Stimulated activated naive B cell treated with anti-CD40 and anti-IgM and Interleukin-4, amounts not matched to agents 10 μg/mL and 1 μg/mL and 100 μg/mL, for 72 hours (primary cell): ENCODE measurements at regions not wholly inside any gene's neighbourhood (a gene's known extent, or its start where the extent isn't known, plus 50 kb on each side); places are given as distances from the start of the nearest gene placed in this dataset.
"Not testable (repeated sequence)": the region's sequence is repeated elsewhere in the genome, so short reads cannot be mapped to it uniquely, and the experiment has no call there.

Experiments
- ATAC-seq, 2 donors: fragments of 150-1000 bp; cut with Tn5 transposase; replicated peaks; 2 replicates each; pipeline ENCODE4 v1.10.0; 2021; ENCODE audit warnings: moderate library complexity in 1 of 2
- DNase-seq: peaks from one replicate; pipeline ENCODE4 v3.0.0; 2021
- H3K27ac Mint-ChIP-seq: one replicate; pipeline ENCODE4 v1.8.0; 2022; ENCODE audit warnings: mild to moderate bottlenecking, mixed read lengths
- H3K27me3 Mint-ChIP-seq, 2 donors: one replicate each; pipeline ENCODE4 v1.8.0; 2022; ENCODE audit warnings: mixed read lengths in 2 of 2
- H3K36me3 Mint-ChIP-seq, 2 donors: one replicate each; pipeline ENCODE4 v1.8.0; 2022; ENCODE audit warnings: mixed read lengths in 2 of 2, mild to moderate bottlenecking in 1 of 2
- H3K4me1 Mint-ChIP-seq, 2 donors: one replicate each; pipeline ENCODE4 v1.8.0; 2022; ENCODE audit warnings: mixed read lengths in 2 of 2, mild to moderate bottlenecking in 1 of 2
- H3K4me3 Mint-ChIP-seq, 2 donors: one replicate each; pipeline ENCODE4 v1.8.0; 2022; ENCODE audit warnings: mild to moderate bottlenecking in 2 of 2, mixed read lengths in 2 of 2, moderate library complexity in 1 of 2
- H3K9me3 Mint-ChIP-seq, 2 donors: one replicate each; pipeline ENCODE4 v1.8.0; 2022; ENCODE audit warnings: mixed read lengths in 2 of 2, mild to moderate bottlenecking in 1 of 2

DNA sequence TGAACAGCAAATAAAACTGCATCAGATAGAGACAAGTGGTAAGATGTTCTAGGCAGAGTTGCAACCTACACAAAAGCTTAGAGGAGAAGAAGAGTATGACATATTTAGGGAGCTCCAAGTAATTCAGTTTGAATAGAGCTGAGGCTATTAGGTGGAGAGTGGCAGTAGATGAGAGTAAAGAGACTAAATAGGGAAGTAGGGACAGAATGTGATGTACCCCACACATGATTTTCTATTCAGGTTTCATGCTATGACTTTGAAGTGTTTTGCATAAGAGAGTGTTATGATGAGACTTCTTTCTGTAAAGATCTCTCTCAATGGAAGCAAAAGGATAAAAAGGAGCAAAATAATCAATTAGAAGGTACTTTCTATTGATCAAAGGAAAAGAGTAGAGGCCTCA is 206.8 kb upstream of the ERBB4 start:
- Mint-ChIP-seq H3K4me3 (no peak overlapping the region), H3K27me3 (peaks cover 0 to 8% of the 10 kb centered on the region in 2 donors), H3K4me1 (no peaks in the 10 kb centered on the region), H3K27ac (no peak overlapping the region), H3K9me3 (no peaks in the 10 kb centered on the region), H3K36me3 (no peaks in the 10 kb centered on the region)
- DNase-seq (no peak), ATAC-seq (peak; percentile 50 to 67)

DNA sequence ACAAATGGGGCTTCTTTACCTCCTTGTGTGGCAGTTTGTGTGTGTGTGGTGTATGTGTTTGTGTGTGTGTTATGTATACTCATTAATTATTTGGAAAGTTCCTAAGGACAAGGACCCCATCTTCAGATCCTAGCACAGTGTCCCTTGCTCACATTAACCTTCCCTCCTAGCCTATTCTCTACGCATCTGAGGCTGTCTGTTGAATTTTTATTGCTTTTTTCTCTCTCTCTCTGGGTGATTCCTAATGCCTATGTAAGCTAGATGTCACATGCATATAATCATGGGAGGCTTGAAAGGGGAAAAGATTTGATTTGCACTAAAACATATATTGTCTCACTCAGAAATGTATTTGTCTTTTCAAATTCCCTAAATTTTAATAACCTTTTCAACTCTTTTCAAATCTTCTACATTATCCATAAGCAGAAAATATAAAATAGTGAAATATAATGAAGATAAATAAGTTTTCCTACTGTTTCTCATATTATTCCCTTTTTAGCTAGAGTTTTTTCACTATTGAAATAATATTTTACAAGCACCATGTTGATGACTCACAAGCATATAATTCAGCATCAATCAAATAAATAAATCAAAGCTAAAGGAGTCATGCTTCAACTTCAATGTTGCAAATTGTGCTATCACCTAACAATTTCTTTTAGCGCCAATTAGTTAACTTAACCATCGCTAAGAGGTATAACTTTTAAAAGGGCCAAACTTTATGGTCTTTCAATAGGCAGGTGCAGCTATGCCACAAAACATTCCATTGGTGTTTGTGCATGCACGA is 199.0 kb upstream of the ERBB4 start:
- DNase-seq, result no peak
- H3K27ac Mint-ChIP-seq, result no peak overlapping the region
- H3K4me3 Mint-ChIP-seq, result no peak overlapping the region
- H3K4me1 Mint-ChIP-seq, result no peaks in the 10 kb centered on the region
- H3K9me3 Mint-ChIP-seq, result no peaks in the 10 kb centered on the region
- ATAC-seq, result no peak
- no peaks in the 10 kb centered on the region for H3K36me3 Mint-ChIP-seq
- H3K27me3 Mint-ChIP-seq, result no peaks in the 10 kb centered on the region

DNA sequence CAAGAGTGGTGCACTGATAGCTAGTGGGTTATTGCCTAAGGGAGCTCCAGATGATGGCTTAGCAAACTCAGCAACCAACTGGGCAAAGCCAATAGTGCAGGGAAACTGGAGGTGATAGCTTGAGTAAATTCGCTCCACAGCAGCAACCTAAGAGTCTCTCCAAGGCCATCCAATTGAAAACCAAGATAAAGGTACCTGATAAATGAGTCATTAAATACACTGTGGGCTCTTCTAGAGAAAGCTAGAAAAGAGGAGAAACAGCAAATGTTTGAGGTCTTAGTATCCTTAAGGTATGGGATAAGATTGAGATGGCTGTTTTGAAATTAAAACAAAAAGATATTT is 197.8 kb upstream of the ERBB4 start:
- no peaks in the 10 kb centered on the region for H3K27me3 Mint-ChIP-seq
- no peak for DNase-seq
- H3K4me3 Mint-ChIP-seq, result no peak overlapping the region
- no peaks in the 10 kb centered on the region for H3K9me3 Mint-ChIP-seq
- no peak overlapping the region for H3K27ac Mint-ChIP-seq
- H3K36me3 Mint-ChIP-seq, result no peaks in the 10 kb centered on the region
- ATAC-seq, result no peak
- no peaks in the 10 kb centered on the region for H3K4me1 Mint-ChIP-seq

DNA sequence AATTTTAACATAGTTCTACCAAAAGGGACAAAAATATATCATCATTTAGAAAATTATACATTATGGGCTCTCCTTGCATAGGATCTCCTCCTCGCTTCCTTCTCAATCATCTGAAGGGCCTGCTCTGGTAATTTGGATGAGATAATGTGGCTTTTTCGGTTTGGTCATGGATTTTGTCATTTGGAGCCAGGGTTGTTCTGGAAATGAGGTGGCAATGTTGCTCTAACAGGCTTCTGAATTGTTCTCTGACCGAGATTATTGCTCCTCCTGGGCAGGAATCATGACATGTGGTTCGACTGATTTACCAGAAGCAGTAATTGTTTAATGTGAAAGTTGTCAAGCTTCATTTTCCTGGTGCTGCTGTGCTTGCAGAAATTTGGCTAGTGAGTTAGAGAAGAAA is 194.7 kb upstream of the ERBB4 start:
- Mint-ChIP-seq H3K27me3 (no peaks in the 10 kb centered on the region), H3K36me3 (no peaks in the 10 kb centered on the region), H3K27ac (no peak overlapping the region), H3K4me3 (no peak overlapping the region), H3K4me1 (peaks cover 1 to 5% of the 10 kb centered on the region in 2 donors), H3K9me3 (no peaks in the 10 kb centered on the region)
- DNase-seq (no peak), ATAC-seq (no peak)

DNA sequence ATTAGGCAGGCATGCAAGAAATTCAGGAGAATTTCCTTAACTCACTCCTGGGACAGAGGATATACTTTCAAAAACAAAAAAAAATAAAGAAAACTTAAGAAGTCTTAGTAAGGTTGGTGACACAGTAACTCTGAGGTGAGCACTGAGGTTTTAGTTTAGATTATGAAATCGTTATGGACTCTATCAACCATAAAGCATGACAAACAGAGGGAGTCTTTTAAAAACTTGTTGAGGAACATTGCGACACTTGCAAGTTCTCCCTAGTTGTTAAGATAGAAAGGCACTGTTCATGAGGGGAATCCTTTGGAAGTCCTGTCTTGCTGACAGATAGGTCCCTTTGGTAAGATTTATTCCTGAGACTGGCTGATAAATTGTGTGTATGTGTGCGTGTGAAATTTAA is 194.3 kb upstream of the ERBB4 start:
- DNase-seq (no peak), ATAC-seq (no peak)
- no peaks in the 10 kb centered on the region for H3K36me3 Mint-ChIP-seq
- H3K27ac Mint-ChIP-seq, result no peak overlapping the region
- H3K9me3 Mint-ChIP-seq, result no peaks in the 10 kb centered on the region
- H3K4me3 Mint-ChIP-seq, result no peak overlapping the region
- H3K27me3 Mint-ChIP-seq, result no peaks in the 10 kb centered on the region
- peaks cover 1 to 5% of the 10 kb centered on the region in 2 donors for H3K4me1 Mint-ChIP-seq

DNA sequence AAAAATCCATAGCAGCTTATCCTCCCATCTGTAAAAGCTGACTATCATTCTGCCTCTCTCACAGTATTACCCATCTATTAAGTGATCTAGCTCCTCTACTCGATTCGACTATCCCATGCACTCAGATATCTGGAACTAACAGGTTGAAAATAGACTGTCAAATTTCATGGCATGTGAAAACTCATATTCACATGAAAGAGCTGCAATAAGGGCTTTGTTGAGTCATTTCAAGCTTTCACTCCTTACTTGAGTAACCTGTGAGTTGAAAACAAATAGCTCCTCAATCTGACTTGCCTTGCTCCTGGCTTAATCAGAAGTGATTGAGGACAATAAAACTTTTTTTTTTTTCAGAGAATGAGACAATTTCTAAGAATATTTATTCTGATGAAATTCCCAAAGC is 192.4 kb upstream of the ERBB4 start:
- Mint-ChIP-seq H3K27ac (no peak overlapping the region), H3K9me3 (no peaks in the 10 kb centered on the region), H3K4me3 (no peak overlapping the region), H3K27me3 (peaks cover 0 to 6% of the 10 kb centered on the region in 2 donors), H3K36me3 (no peaks in the 10 kb centered on the region), H3K4me1 (peaks cover 1 to 5% of the 10 kb centered on the region in 2 donors)
- DNase-seq, result no peak
- ATAC-seq, result peak; percentile 59

DNA sequence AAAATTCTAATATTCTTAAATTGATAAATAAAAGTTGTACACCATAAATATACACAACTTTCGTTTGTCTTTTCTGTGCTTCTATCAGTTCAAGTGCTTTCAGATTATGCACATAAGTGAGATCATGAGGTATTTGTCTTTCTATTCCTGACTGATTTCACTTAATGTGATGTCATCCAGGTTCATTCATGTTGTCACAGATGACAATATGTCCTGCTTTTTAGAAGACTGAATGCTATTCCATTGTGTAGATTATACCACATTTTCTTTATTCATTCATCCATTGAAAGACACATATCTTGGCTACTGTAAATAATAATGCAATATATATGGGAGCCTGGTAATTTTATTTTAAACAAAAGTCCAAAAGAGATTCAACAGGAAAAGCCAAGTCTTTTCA is 190.1 kb upstream of the ERBB4 start:
- H3K4me3 Mint-ChIP-seq, result no peak overlapping the region
- peaks cover 3 to 4% of the 10 kb centered on the region in 2 donors for H3K9me3 Mint-ChIP-seq
- H3K36me3 Mint-ChIP-seq, result no peaks in the 10 kb centered on the region
- ATAC-seq (no peak), DNase-seq (no peak)
- no peak overlapping the region for H3K27ac Mint-ChIP-seq
- H3K27me3 Mint-ChIP-seq, result peaks cover 0 to 6% of the 10 kb centered on the region in 2 donors
- H3K4me1 Mint-ChIP-seq, result peaks cover 1 to 5% of the 10 kb centered on the region in 2 donors

DNA sequence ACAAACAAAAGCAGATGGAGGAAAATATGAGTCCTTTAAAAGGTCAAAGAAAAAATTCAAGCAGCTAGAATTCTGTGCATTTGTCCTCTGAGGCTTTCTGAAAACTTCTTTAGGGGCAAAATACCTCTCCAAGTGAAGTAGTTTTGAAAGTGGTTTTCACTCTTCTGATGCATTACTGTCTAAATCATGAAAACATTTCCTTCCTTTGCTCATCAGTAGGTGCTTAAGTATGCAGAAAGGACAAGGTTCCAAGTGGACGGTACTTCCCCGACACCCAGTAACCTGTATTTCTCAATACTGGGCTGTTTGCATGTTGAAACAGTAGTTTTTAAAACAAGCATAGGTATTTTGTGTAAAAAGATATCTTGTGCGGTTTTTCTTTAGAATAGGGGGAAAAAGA is 189.1 kb upstream of the ERBB4 start:
- Mint-ChIP-seq H3K27me3 (peaks cover 0 to 6% of the 10 kb centered on the region in 2 donors), H3K36me3 (no peaks in the 10 kb centered on the region), H3K9me3 (peaks cover 3 to 4% of the 10 kb centered on the region in 2 donors), H3K27ac (no peak overlapping the region), H3K4me1 (peaks cover 1 to 5% of the 10 kb centered on the region in 2 donors), H3K4me3 (no peak overlapping the region)
- ATAC-seq, result peak; percentile 42 to 60
- DNase-seq, result no peak

DNA sequence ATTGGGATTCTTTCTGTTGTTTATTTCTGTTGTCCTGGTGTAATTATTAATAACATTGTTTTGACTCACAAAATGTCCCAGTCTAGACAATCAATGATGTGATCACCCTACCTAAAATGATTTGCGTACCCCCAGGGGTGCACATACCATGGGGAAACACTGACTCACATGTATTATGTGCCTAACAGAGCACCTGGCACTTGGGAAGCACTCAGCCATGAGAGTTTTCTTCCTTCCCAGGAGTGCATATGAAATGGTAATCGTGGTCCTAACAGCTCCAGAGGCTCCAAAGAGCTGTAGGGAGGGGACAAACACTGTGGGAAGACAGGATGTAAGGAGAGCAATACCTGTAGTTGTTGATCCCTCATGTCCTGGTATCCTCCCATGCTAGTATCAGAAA is 187.8 kb upstream of the ERBB4 start:
- Mint-ChIP-seq H3K36me3 (no peaks in the 10 kb centered on the region), H3K27me3 (peaks cover 0 to 6% of the 10 kb centered on the region in 2 donors), H3K4me3 (no peak overlapping the region), H3K27ac (no peak overlapping the region), H3K4me1 (peaks cover 1 to 5% of the 10 kb centered on the region in 2 donors), H3K9me3 (peaks cover 3 to 4% of the 10 kb centered on the region in 2 donors)
- ATAC-seq (no peak), DNase-seq (no peak)

DNA sequence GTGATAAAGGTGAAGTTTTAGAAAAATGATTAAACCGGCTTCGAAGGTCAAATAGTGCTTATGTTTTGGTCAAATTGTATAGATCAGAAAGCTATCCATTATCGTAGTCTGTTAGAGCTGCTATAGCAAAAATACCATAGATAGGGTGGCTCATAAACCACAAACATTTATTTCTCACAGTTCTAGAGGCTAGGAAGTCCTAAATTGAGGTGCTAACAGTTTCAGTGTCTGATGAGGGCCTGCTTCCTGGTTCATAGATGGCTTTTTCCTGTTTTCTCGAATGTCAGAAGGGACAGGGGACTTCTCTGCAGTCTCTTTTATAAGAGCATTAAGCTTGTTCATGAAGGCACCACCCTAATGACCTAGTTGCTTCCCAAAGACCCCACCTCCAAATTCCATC is 186.6 kb upstream of the ERBB4 start:
- no peak overlapping the region for H3K27ac Mint-ChIP-seq

DNA sequence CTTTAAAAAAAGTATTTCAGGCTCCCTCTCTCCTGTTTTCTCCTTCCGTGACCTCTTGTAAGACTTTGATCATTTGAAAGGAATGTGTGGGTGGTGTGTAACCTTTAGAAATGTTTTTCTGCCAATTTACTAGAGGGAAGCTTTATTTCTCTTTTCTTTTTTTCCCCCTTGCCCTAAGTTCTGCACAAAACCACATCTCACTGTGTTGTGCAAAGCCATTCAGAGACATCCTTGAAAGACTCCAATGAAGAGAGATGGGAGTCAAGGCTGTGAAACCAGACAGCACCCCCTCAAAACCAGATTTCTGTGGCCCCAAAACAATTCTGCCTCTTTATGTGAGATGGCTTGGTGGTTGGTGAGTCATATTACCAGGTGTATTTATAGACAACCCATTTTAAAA is 184.6 kb upstream of the ERBB4 start:
- no peaks in the 10 kb centered on the region for H3K36me3 Mint-ChIP-seq
- H3K4me3 Mint-ChIP-seq, result no peak overlapping the region
- DNase-seq (no peak), ATAC-seq (no peak)
- H3K27me3 Mint-ChIP-seq, result peaks cover 0 to 6% of the 10 kb centered on the region in 2 donors
- no peak overlapping the region for H3K27ac Mint-ChIP-seq
- no peaks in the 10 kb centered on the region for H3K4me1 Mint-ChIP-seq
- peaks cover 3 to 4% of the 10 kb centered on the region in 2 donors for H3K9me3 Mint-ChIP-seq

More for the DNA sequence above, 186.6 kb upstream of the ERBB4 start:
- H3K27me3 Mint-ChIP-seq, result peaks cover 0 to 6% of the 10 kb centered on the region in 2 donors
- no peaks in the 10 kb centered on the region for H3K4me1 Mint-ChIP-seq
- DNase-seq (no peak), ATAC-seq (no peak)
- H3K36me3 Mint-ChIP-seq, result no peaks in the 10 kb centered on the region
- peaks cover 3 to 4% of the 10 kb centered on the region in 2 donors for H3K9me3 Mint-ChIP-seq
- H3K4me3 Mint-ChIP-seq, result no peak overlapping the region

DNA sequence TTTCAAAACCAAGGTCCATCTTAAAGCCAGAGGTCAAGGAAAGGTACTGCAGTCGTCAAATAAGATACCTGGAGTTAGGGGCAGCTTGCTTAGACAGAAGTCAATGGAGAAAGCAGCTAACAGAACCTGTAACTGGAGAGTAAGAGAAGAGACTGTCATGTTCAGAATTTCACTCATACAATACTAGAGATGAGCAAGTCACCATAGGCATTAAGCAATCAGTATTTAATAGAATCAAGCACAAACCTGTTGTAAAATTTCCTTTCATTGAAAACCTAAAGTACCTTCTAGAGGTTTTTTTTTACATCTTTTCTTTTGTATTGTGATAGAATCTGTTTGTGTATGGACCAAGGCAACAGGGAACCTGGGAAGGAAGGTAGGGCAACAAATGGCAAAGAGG is 183.4 kb upstream of the ERBB4 start:
- Mint-ChIP-seq H3K36me3 (no peaks in the 10 kb centered on the region), H3K9me3 (peaks cover 3 to 4% of the 10 kb centered on the region in 2 donors), H3K27ac (no peak overlapping the region), H3K4me1 (no peaks in the 10 kb centered on the region), H3K4me3 (no peak overlapping the region), H3K27me3 (peaks cover 5 to 6% of the 10 kb centered on the region in 2 donors)
- no peak for ATAC-seq
- DNase-seq, result no peak

DNA sequence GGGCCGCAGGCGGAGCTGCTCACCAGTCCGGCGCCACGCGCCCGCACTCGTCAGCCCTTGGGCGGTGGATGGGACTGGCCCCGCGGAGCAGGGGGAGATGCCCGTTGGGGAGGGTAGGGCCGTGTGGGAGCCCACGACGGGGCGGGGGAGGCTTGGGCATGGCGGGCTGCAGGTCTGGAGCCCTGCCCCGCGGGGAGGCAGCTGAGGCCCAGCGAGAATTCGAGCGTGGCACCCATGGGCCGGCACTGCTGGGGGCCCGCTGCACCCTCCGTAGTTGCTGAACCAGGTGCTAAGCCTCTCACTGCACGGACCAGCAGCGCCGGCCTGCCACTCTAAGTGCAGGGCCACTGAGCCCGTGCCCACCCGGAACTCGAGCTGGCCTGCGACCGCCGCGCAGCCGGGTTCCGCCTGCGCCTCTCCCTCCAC is 182.4 kb upstream of the ERBB4 start:
- Mint-ChIP-seq H3K9me3 (peaks cover 3 to 4% of the 10 kb centered on the region in 2 donors), H3K4me3 (no peak overlapping the region), H3K4me1 (no peaks in the 10 kb centered on the region), H3K27ac (no peak overlapping the region), H3K27me3 (peaks cover 0 to 5% of the 10 kb centered on the region in 2 donors), H3K36me3 (no peaks in the 10 kb centered on the region)
- DNase-seq (no peak), ATAC-seq (no peak)

DNA sequence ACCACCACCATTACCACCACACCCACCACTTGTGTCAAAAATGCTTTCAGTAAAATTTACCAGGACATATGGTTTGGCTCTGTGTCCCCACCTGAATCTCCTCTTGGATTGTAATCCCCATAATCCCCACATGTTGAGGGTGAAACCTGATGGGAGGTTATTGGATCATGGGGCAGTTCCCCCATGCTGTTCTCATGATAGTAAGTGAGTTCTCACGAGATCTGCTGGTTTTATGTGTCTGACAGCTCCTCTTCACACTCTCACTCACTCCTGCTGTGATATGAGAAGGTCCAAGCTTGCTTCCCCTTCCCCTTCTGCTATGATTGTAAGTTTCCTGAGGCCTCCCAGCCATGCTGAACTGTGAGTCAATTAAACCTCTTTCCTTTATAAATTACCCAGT is 176.8 kb upstream of the ERBB4 start:
- not testable (repeated sequence) for H3K36me3 Mint-ChIP-seq, H3K27me3 Mint-ChIP-seq, H3K27ac Mint-ChIP-seq, H3K9me3 Mint-ChIP-seq, ATAC-seq, DNase-seq, H3K4me3 Mint-ChIP-seq, H3K4me1 Mint-ChIP-seq

DNA sequence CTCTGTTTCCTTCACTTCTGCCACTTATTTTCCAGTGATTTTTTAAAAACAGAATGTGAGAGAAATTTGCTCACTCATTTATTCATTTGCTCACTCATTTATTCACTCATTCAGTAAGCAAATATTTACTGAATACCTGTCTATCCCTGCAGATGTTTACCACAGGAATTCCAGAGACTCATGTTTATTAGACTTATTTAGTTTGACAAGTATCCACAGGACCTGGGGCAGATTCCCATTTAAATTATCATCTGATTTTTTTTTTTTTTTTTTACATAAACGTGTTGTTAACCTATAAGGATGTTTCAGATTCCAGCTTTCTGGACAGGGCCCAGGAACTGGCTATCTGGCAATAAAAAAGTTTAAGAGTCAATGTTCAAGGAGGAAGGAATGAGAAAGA is 175.1 kb upstream of the ERBB4 start:
- Mint-ChIP-seq H3K36me3 (no peaks in the 10 kb centered on the region), H3K4me1 (no peaks in the 10 kb centered on the region), H3K4me3 (no peak overlapping the region), H3K27ac (no peak overlapping the region), H3K27me3 (peaks cover 0 to 10% of the 10 kb centered on the region in 2 donors), H3K9me3 (no peaks in the 10 kb centered on the region)
- DNase-seq (no peak), ATAC-seq (no peak)
